ENCODE measurements at regions not wholly inside any gene's neighbourhood (a gene's known extent, or its start where the extent isn't known, plus 50 kb on each side); places are given as distances from the start of the nearest gene placed in this dataset.

DNA sequence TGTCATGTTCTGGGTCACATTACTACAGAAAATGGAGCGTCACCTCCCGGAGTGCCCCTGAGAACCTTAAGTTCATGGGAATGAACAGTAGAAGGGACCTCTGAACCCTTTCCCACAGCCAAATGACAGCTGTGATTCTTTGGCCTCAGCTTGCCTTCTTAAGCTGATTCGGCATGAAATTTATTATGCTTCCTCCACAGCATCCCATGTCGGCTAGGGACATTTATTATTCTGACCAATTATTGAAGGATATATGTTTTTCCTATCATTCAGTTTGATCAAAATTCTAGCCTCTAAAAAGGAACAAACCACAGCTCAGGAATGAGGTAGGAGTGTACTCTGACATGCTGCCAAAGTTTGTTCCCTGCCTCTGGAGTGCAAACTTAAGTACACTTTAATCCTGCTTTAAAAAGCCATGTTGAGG, 440.6 kb downstream of the CETN3 start:
- no peak overlapping the region for H2AK9ac ChIP-seq (replicated peaks; ENCODE audit: low read depth, low read length, poor library complexity)
- DNase-seq (no peak), ATAC-seq (ENCODE audit: low read depth) (no peak)
- no peak overlapping the region for H4K91ac ChIP-seq (ENCODE audit: insufficient read depth, low read depth, low read length)
- dilution Hi-C loops (cut with HindIII; ENCODE audit: low sequenced_read_pairs, unreplicated experiment), result no loop called here
- ChIA-PET POLR2A (ENCODE audit: unreplicated experiment) (no interaction called here), CTCF (no interaction called here)
- H4K20me1 ChIP-seq (ENCODE audit: insufficient read depth, low read length), result no peaks in the 10 kb centered on the region
- H3K9me3 ChIP-seq (ENCODE audit: control insufficient read depth, insufficient read depth, low read length), result no peaks in the 10 kb centered on the region
- no TSS peak for BruUV-seq (replicated peaks)
- no peak overlapping the region for H3K4me3 ChIP-seq (ENCODE audit: insufficient read depth, low read depth, low read length)
- no peak overlapping the region for H3K4me2 ChIP-seq (ENCODE audit: low read depth, low read length)
- no peaks in the 10 kb centered on the region for H3K27me3 ChIP-seq (ENCODE audit: control insufficient read depth, insufficient read depth, low read length)
- no peak overlapping the region for H3K9ac ChIP-seq (ENCODE audit: low read depth, low read length)
- no peaks in the 10 kb centered on the region for H3K79me1 ChIP-seq (ENCODE audit: low read depth in 1 of 2, low read length in 2 of 2)
- in situ Hi-C loops (cut with MboI; ENCODE audit: low sequenced_read_pairs), result no loop called here
- TF ChIP-seq, protein P1, sequence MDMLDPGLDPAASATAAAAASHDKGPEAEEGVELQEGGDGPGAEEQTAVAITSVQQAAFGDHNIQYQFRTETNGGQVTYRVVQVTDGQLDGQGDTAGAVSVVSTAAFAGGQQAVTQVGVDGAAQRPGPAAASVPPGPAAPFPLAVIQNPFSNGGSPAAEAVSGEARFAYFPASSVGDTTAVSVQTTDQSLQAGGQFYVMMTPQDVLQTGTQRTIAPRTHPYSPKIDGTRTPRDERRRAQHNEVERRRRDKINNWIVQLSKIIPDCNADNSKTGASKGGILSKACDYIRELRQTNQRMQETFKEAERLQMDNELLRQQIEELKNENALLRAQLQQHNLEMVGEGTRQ (IDR thresholded peaks at IDR 0.05; ENCODE audit: low read depth, low read length), result no peak
- TF ChIP-seq RFX5 (IDR thresholded peaks at IDR 0.05; ENCODE audit: low read depth, low read length) (no peak), SMC3 (IDR thresholded peaks at IDR 0.05; ENCODE audit: low read depth, low read length) (no peak), BHLHE40 (IDR thresholded peaks at IDR 0.05; ENCODE audit: low read depth, low read length) (no peak), RCOR1 (IDR thresholded peaks at IDR 0.05; ENCODE audit: insufficient replicate concordance, low read length) (no peak), CHD1 (IDR thresholded peaks at IDR 0.05; ENCODE audit: low read depth, low read length) (no peak), CEBPB (IDR thresholded peaks at IDR 0.05; ENCODE audit: low read depth, low read length) (no peak), MAZ (IDR thresholded peaks at IDR 0.05; ENCODE audit: borderline replicate concordance, low read depth, low read length) (no peak), MXI1 (IDR thresholded peaks at IDR 0.05; ENCODE audit: borderline replicate concordance, low read depth, low read length) (no peak), FOS (IDR thresholded peaks at IDR 0.05; ENCODE audit: low read depth, low read length) (no peak), RAD21 (IDR thresholded peaks at IDR 0.05; ENCODE audit: low read length) (no peak), NFE2L2 (IDR thresholded peaks at IDR 0.05; ENCODE audit: low read depth, low read length) (no peak), POLR2A (IDR thresholded peaks at IDR 0.05; ENCODE audit: low read depth, low read length) (no peak), MAFK (IDR thresholded peaks at IDR 0.05; ENCODE audit: low read depth, low read length) (no peak)
- TF ChIP-seq, protein P2, sequence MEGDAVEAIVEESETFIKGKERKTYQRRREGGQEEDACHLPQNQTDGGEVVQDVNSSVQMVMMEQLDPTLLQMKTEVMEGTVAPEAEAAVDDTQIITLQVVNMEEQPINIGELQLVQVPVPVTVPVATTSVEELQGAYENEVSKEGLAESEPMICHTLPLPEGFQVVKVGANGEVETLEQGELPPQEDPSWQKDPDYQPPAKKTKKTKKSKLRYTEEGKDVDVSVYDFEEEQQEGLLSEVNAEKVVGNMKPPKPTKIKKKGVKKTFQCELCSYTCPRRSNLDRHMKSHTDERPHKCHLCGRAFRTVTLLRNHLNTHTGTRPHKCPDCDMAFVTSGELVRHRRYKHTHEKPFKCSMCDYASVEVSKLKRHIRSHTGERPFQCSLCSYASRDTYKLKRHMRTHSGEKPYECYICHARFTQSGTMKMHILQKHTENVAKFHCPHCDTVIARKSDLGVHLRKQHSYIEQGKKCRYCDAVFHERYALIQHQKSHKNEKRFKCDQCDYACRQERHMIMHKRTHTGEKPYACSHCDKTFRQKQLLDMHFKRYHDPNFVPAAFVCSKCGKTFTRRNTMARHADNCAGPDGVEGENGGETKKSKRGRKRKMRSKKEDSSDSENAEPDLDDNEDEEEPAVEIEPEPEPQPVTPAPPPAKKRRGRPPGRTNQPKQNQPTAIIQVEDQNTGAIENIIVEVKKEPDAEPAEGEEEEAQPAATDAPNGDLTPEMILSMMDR (conservative IDR thresholded peaks at IDR 0.05; ENCODE audit: low read depth, low read length), result no peak
- TF ChIP-seq, protein P3, sequence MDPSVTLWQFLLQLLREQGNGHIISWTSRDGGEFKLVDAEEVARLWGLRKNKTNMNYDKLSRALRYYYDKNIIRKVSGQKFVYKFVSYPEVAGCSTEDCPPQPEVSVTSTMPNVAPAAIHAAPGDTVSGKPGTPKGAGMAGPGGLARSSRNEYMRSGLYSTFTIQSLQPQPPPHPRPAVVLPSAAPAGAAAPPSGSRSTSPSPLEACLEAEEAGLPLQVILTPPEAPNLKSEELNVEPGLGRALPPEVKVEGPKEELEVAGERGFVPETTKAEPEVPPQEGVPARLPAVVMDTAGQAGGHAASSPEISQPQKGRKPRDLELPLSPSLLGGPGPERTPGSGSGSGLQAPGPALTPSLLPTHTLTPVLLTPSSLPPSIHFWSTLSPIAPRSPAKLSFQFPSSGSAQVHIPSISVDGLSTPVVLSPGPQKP (IDR thresholded peaks at IDR 0.05; ENCODE audit: borderline replicate concordance, low read depth, low read length), result no peak
- no peak overlapping the region for H2BK20ac ChIP-seq (ENCODE audit: low read depth, low read length)
- H4K8ac ChIP-seq (ENCODE audit: low read depth in 2 of 2, low read length in 2 of 2), result no peak overlapping the region
- no peaks in the 10 kb centered on the region for H3K9me1 ChIP-seq (ENCODE audit: insufficient read depth, low read length)
- H3K27ac ChIP-seq (ENCODE audit: insufficient read depth, low read length), result no peak overlapping the region
- no peaks in the 10 kb centered on the region for H3K4me1 ChIP-seq (ENCODE audit: control insufficient read depth, insufficient read depth, low read length)
- no peak overlapping the region for H3K4ac ChIP-seq (ENCODE audit: low read depth, low read length)
- no CpG with 5 or more reads among the region's 4 CpGs for WGBS, 2 experiments (ENCODE audit: extremely low coverage in 2 of 2, insufficient read length in 1 of 2)
- H2BK120ac ChIP-seq (ENCODE audit: low read depth, low read length), result no peak overlapping the region
- no peak overlapping the region for H3K56ac ChIP-seq (ENCODE audit: extremely low read depth, insufficient read depth, low read length)
- no peak overlapping the region for H3K18ac ChIP-seq (ENCODE audit: low read depth, low read length)
- H2BK15ac ChIP-seq (ENCODE audit: low read depth, low read length), result no peak overlapping the region
- no peak overlapping the region for H2BK5ac ChIP-seq (ENCODE audit: low read depth, low read length, poor library complexity, severe bottlenecking)
- no peak overlapping the region for H2AFZ ChIP-seq (replicated peaks; ENCODE audit: low read length, poor library complexity)
- H3K23ac ChIP-seq (ENCODE audit: low read depth, low read length), result no peak overlapping the region
- intact Hi-C loops (cut with micrococcal nuclease), result no loop called here
- no peak overlapping the region for H3K14ac ChIP-seq (replicated peaks; ENCODE audit: low read depth, low read length)
- H3K36me3 ChIP-seq (ENCODE audit: control insufficient read depth, insufficient read depth, low read length), result no peaks in the 10 kb centered on the region
- H4K5ac ChIP-seq (ENCODE audit: low read depth, low read length), result no peak overlapping the region
- no peak overlapping the region for H2AK5ac ChIP-seq (ENCODE audit: low read depth, low read length)
